ENCODE measurements at regions not wholly inside any gene's neighbourhood (a gene's known extent, or its start where the extent isn't known, plus 50 kb on each side); places are given as distances from the start of the nearest gene placed in this dataset.

DNA sequence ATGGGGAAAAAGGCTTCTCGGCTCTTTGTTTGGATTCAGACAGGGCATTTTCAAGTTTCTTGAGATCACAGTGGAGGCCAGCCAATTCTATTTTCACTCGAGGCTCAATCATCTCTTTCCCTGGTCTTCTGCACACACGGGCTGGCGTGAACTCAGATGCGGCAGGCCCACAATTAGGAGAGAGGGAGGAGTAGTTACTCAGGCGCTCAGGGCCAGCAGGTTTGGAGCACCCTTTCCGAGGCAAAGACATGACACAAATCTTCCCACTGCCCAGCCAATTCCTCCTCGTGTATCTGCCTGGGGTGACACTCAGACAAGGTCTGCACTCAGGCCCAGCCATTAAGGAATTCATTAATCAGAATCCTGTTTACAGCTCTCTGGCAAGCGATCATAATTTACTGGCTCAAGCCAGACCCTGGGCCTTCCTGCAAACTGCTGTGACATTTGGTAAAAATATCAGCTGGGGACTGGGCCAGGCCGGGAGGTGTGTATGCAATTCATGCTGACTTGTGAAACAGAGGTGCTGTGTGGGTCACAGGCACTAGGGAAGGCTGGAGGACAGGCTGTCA, 68.1 kb upstream of the TLE3 start:
- TF ChIP-seq, protein P1, sequence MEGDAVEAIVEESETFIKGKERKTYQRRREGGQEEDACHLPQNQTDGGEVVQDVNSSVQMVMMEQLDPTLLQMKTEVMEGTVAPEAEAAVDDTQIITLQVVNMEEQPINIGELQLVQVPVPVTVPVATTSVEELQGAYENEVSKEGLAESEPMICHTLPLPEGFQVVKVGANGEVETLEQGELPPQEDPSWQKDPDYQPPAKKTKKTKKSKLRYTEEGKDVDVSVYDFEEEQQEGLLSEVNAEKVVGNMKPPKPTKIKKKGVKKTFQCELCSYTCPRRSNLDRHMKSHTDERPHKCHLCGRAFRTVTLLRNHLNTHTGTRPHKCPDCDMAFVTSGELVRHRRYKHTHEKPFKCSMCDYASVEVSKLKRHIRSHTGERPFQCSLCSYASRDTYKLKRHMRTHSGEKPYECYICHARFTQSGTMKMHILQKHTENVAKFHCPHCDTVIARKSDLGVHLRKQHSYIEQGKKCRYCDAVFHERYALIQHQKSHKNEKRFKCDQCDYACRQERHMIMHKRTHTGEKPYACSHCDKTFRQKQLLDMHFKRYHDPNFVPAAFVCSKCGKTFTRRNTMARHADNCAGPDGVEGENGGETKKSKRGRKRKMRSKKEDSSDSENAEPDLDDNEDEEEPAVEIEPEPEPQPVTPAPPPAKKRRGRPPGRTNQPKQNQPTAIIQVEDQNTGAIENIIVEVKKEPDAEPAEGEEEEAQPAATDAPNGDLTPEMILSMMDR (IDR thresholded peaks at IDR 0.05) = no peak
- no peak for TF ChIP-seq POLR2A (IDR thresholded peaks at IDR 0.05)
